ENCODE measurements at regions not wholly inside any gene's neighbourhood (a gene's known extent, or its start where the extent isn't known, plus 50 kb on each side); places are given as distances from the start of the nearest gene placed in this dataset.

GRCh38 chr6:109265530-109265929, 116.7 kb downstream of the CD164 start:
- intact Hi-C loops (cut with DNase I; ENCODE audit: low total_unique reads): no loop called here
- Histone ChIP-seq H3K27ac (no peak overlapping the region), H3K9me3 (peaks cover 0 to 11% (median 2%) of the 10 kb centered on the region in 4 donors), H3K36me3 (no peaks in the 10 kb centered on the region), H3K4me3 (no peak overlapping the region), H3K27me3 (no peaks in the 10 kb centered on the region), H3K4me1 (no peaks in the 10 kb centered on the region)
- TF ChIP-seq EP300 (IDR thresholded peaks at IDR 0.05) (no peak), POLR2AphosphoS5 (IDR thresholded peaks at IDR 0.05) (no peak), POLR2A (IDR thresholded peaks at IDR 0.05) (no peak), CTCF (IDR thresholded peaks at IDR 0.05) (no peak)
- DNase-seq: no peak
- 84 to 89% (median 88%) methylated on average over 3 of the region's 3 CpGs for WGBS, 5 donors

DNA sequence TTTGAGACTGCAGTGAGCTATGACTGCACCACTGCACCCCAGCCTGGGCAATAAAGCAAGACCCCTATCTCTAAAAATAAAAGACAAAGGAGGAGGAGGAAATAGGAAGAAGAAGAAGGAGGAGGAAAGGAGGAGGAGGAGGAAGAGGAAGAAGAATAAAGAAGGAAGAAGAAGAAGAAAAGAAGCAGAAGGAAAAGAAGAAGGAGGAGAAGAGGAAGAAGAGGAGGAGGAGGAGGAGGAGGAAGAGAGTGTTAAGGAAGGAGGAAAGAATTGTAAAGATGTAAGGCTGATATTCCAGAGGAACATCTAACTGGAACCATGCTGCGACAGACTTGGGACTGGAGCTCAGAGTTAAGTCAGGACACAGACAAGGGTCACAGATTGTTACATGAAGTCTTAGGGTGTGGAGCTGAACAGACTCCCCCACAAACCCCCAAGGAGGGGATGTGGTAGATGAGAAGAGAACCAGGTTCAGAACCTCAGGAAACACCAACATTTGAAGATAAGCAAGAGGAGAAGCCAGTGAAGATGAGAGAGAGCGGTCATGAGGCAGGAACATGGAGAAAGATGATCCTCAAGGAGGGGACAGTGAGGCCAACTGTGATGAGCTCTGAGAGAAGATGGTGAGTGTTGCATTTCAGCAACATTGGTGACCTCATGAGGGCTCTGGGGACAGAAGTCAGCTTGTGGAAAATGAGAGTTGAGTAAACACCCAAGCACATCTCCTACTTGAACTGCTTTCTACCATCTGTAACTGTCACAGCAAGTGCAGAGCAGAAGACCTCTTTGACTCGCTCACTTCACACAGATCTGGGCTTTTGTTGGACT, 118.2 kb downstream of the CD164 start:
- H3K36me3 ChIP-seq: no peaks in the 10 kb centered on the region
- DNase-seq: no peak
- no peak overlapping the region for H3K27ac ChIP-seq
- H3K9me3 ChIP-seq: peaks cover 0 to 6% (median under 1%) of the 10 kb centered on the region in 4 donors
- intact Hi-C loops (cut with DNase I; ENCODE audit: low total_unique reads): no loop called here
- H3K4me3 ChIP-seq: no peak overlapping the region
- H3K27me3 ChIP-seq: no peaks in the 10 kb centered on the region
- WGBS, 5 donors: 89 to 96% (median 95%) methylated on average over 3 of the region's 3 CpGs
- no peaks in the 10 kb centered on the region for H3K4me1 ChIP-seq
- TF ChIP-seq POLR2AphosphoS5 (IDR thresholded peaks at IDR 0.05): no peak

GRCh38 chr6:109262261-109262660, 120.0 kb downstream of the CD164 start:
- DNase-seq: no peak
- Histone ChIP-seq H3K9me3 (no peaks in the 10 kb centered on the region), H3K27ac (no peak overlapping the region), H3K4me1 (no peaks in the 10 kb centered on the region), H3K36me3 (no peaks in the 10 kb centered on the region), H3K4me3 (no peak overlapping the region), H3K27me3 (no peaks in the 10 kb centered on the region)
- no peak for TF ChIP-seq POLR2A (IDR thresholded peaks at IDR 0.05)
- no peak for TF ChIP-seq POLR2AphosphoS5 (IDR thresholded peaks at IDR 0.05)
- no peak for TF ChIP-seq CTCF (IDR thresholded peaks at IDR 0.05)
- no peak for TF ChIP-seq EP300 (IDR thresholded peaks at IDR 0.05)
- intact Hi-C loops (cut with DNase I; ENCODE audit: low total_unique reads): no loop called here
- WGBS, 5 donors: 89 to 99% (median 99%) methylated on average over 7 of the region's 7 CpGs

DNA sequence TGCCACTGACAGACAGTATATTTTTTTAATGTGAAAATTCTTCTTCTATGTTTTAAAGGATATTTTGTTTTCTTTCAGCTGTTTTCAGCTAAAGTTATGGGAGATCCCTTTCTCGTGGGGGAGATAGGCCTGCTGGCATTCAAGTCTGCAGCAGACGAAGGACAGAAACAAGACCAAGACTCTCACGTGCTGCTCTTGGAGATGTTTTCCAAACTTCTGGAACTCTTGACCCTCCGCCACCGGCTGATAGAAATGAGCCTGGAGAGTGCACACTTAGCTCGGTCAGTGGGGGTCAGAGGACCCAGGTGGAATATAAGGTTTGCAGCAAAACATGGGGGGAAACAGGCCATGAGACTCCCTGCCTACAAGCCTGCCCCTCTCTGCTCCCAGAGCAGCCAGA, 120.5 kb downstream of the CD164 start:
- no peak for DNase-seq
- H3K4me1 ChIP-seq: no peaks in the 10 kb centered on the region
- H3K27ac ChIP-seq: no peak overlapping the region
- H3K9me3 ChIP-seq: no peaks in the 10 kb centered on the region
- TF ChIP-seq POLR2AphosphoS5 (IDR thresholded peaks at IDR 0.05): no peak
- TF ChIP-seq EP300 (IDR thresholded peaks at IDR 0.05): no peak
- TF ChIP-seq CTCF (IDR thresholded peaks at IDR 0.05): no peak
- TF ChIP-seq POLR2A (IDR thresholded peaks at IDR 0.05): no peak
- no peak overlapping the region for H3K4me3 ChIP-seq
- H3K27me3 ChIP-seq: no peaks in the 10 kb centered on the region
- WGBS, 5 donors: 68 to 91% (median 83%) methylated on average over 6 of the region's 6 CpGs
- intact Hi-C loops (cut with DNase I; ENCODE audit: low total_unique reads): no loop called here
- no peaks in the 10 kb centered on the region for H3K36me3 ChIP-seq

DNA sequence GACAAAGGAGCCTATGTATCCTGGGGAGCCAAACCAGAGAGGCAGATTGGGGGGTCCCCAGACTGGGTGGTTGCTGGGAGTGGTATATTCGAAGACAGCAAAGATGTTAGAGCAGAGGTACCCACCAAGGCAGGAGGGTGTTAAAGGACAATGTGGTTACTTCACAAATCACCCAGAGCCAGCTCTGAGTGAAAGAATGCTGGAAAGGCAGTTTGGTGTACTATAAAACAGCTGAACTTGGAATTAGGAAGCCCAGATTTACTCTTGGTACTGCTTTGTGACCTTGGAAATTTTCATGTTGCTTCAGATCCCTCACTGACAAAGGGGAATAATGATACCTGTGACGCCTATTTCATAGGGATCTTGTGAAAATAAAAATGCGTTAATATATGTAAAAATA, 121.6 kb downstream of the CD164 start:
- Histone ChIP-seq H3K27ac (no peak overlapping the region), H3K36me3 (no peaks in the 10 kb centered on the region), H3K27me3 (no peaks in the 10 kb centered on the region), H3K9me3 (no peaks in the 10 kb centered on the region), H3K4me1 (peaks cover 0 to 6% (median 0%) of the 10 kb centered on the region in 4 donors), H3K4me3 (no peak overlapping the region)
- 89 to 96% (median 91%) methylated on average over 3 of the region's 3 CpGs for WGBS, 5 donors
- TF ChIP-seq POLR2AphosphoS5 (IDR thresholded peaks at IDR 0.05) (no peak), POLR2A (IDR thresholded peaks at IDR 0.05) (no peak)
- intact Hi-C loops (cut with DNase I; ENCODE audit: low total_unique reads): no loop called here
- DNase-seq: no peak
